ENCODE measurements at regions not wholly inside any gene's neighbourhood (a gene's known extent, or its start where the extent isn't known, plus 50 kb on each side); places are given as distances from the start of the nearest gene placed in this dataset.

DNA sequence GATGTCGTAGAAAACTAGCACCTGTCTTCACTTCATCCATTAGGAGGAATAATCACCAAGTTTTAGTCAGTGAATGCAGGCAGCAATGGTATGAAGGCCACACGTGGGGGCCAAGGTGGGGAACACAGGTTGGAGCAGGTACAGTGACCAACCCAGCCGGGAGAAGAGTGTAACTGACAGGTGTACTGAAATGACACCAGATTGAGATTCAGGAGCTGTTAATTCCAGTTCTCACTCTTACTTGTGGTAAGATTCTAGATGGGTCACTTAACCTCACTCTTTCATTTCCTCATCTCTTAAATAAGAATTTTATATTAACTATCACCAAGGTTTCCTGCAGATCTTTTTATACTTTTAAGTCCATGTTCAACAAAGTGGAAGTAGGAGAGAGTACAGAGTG, 206.2 kb upstream of the PTBP2 start:
- WGBS, 3 donors, result 76 to 87% (median 83%) methylated on average over 3 of the region's 3 CpGs
- H3K27ac ChIP-seq, result no peak overlapping the region
- H3K9me3 ChIP-seq, result no peaks in the 10 kb centered on the region
- H3K4me1 ChIP-seq (ENCODE audit: insufficient read depth), result no peaks in the 10 kb centered on the region
- DNase-seq, result no peak
- no peaks in the 10 kb centered on the region for H3K27me3 ChIP-seq
- no peak for TF ChIP-seq EP300 (IDR thresholded peaks at IDR 0.05)
- TF ChIP-seq POLR2A (IDR thresholded peaks at IDR 0.05), result no peak
- TF ChIP-seq CTCF (IDR thresholded peaks at IDR 0.05), result no peak
- H3K4me3 ChIP-seq, result no peak overlapping the region
- no peaks in the 10 kb centered on the region for H3K36me3 ChIP-seq
- intact Hi-C loops (cut with DNase I), result no loop called here

DNA sequence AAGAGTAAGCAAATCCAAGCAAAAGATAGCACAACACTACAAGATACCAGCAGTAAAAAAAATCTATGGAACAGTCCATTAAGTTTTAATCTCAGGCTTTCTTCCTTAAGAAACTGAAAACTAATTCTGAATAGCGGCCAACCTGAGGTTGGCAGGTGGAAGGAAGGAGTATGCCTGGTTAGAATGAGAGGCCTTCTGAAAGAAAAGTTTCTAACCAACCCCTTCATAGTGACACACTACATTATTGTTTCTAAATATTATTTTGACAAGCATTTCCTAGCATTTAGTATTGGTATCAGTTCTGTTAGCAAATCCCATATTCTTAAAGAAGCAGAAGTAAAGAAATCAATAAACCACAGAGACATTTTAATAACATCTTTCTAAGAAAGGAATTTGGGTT, 205.7 kb upstream of the PTBP2 start:
- Histone ChIP-seq H3K27me3 (no peaks in the 10 kb centered on the region), H3K36me3 (no peaks in the 10 kb centered on the region), H3K4me3 (no peak overlapping the region), H3K9me3 (no peaks in the 10 kb centered on the region), H3K27ac (no peak overlapping the region), H3K4me1 (ENCODE audit: insufficient read depth) (no peaks in the 10 kb centered on the region)
- TF ChIP-seq POLR2A (IDR thresholded peaks at IDR 0.05) (no peak), EP300 (IDR thresholded peaks at IDR 0.05) (no peak), CTCF (IDR thresholded peaks at IDR 0.05) (no peak)
- WGBS, 3 donors, result 92 to 93% (median 93%) methylated on average over 1 of the region's 1 CpG
- intact Hi-C loops (cut with DNase I), result no loop called here
- no peak for DNase-seq

DNA sequence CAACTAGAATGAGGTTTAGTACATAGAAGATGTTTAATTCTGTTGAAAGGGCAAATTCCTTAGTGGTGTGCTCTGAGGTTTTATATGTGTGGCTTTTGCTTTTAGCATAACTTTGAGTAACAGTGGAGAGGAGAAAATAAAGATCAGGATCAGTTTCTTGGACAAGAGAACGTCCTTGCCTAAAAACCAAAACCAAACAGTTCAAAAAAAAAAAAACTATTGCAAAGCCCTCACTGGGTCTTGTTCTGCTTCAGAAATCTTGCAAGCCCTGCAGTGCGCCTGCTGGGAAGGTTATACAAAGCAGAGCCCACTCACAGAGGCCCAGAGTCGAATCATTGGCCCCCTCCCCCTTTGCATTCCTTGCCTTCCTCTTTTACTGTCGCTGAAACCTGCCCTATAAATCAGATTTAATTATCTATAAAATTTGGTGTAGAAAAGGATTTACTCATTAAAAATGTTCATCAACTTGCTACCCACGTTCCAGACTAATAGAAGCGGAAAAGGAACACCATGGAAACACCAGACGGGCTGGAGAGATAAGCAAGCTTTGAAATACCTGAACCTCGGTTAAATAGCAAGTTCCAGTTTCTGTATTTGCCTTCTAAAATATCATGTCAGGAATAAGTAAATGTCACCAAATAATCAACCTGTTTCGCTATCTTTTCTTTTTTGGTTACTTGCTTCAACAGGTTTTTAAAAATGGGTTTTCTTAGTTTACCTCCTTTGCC, 201.6 kb upstream of the PTBP2 start:
- TF ChIP-seq POLR2A (IDR thresholded peaks at IDR 0.05) (no peak), EP300 (IDR thresholded peaks at IDR 0.05) (no peak), CTCF (IDR thresholded peaks at IDR 0.05) (no peak)
- Histone ChIP-seq H3K27ac (no peak overlapping the region), H3K36me3 (no peaks in the 10 kb centered on the region), H3K4me1 (ENCODE audit: insufficient read depth) (no peaks in the 10 kb centered on the region), H3K4me3 (no peak overlapping the region), H3K9me3 (no peaks in the 10 kb centered on the region), H3K27me3 (no peaks in the 10 kb centered on the region)
- DNase-seq, result no peak
- 30 to 37% (median 31%) methylated on average over 9 of the region's 9 CpGs for WGBS, 3 donors
- intact Hi-C loops (cut with DNase I), result no loop called here

GRCh38 chr1:96520579-96520947, 201.0 kb upstream of the PTBP2 start:
- H3K36me3 ChIP-seq, result no peaks in the 10 kb centered on the region
- no peak for TF ChIP-seq EP300 (IDR thresholded peaks at IDR 0.05)
- TF ChIP-seq POLR2A (IDR thresholded peaks at IDR 0.05), result no peak
- no peak for TF ChIP-seq CTCF (IDR thresholded peaks at IDR 0.05)
- WGBS, 3 donors, result 2 to 9% (median 4%) methylated on average over 3 of the region's 3 CpGs
- no peak for DNase-seq
- no peak overlapping the region for H3K4me3 ChIP-seq
- H3K4me1 ChIP-seq (ENCODE audit: insufficient read depth), result no peaks in the 10 kb centered on the region
- intact Hi-C loops (cut with DNase I), result no loop called here
- no peaks in the 10 kb centered on the region for H3K27me3 ChIP-seq
- H3K9me3 ChIP-seq, result no peaks in the 10 kb centered on the region
- no peak overlapping the region for H3K27ac ChIP-seq
